NCI-H1048 (cell line): ENCODE measurements at regions not wholly inside any gene's neighbourhood (a gene's known extent, or its start where the extent isn't known, plus 50 kb on each side); places are given as distances from the start of the nearest gene placed in this dataset.

Experiments used
- DNase-seq: peaks from one replicate; lab custom pipeline; 2025; lab: John Stamatoyannopoulos, UW

DNA sequence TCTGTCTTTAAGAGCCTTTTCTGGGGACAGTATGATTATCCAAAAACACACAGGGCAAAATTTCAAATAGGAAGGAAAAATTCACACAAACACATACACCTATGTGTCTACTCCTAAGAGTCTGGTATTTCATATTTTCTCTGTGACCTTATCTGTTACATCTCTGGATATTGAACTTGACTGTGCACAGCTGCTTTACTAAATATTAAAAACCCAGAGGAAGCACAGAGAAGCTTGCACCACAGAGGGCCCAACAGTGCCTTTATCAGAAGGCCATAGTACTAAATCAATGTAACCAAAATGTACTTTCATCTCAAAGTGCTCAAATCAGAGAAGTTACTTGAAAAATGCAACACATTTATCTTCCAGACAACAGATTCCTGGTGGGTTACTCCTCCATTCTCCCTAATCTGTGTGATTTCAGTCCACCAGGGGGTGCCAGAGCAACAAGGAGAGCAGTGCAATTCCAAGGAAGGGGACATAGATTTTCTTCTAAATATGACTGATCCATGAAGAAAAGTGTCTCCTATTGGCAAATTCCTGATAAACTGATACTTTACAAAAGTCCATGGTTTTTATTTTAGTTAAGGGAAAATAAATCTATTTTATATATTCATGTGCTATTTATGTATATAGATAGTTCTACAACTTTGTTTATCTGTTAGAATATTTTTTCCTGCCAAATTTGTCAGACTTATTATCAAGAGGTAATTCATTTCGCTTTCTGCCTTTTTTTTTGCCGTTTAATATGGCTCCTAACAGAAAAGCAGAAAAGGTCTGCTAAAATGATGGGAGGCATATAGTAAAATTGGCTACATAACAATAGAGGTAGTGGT, 617.6 kb downstream of the LRFN5 start:
- peak; percentile 45 for DNase-seq

DNA sequence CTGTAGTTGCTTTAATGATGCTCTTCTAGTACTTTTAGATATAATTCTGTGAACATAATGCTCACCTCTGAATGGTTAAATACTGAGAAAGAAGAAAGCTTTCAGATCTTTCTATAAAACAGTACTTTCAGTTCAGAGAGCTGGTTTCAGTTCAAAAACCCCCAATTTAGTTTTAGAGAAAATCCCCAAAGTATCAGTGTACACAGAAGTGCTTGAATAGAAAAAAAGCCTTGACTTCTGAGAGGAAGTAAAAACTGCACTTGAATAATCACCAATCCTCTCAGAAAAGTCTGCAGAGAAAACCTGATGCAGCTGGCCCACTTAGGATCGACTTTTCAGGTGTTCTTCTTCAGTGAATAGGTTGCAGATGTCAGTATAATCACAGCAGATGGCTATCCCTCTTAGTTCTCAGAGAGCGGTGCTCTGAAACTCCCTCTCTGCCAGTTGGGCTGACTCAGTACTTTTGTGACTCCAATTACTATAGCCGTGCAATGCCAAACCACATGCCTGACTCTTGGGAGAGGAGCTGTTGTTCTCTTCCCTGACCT, 616.3 kb downstream of the LRFN5 start:
- DNase-seq = no peak

DNA sequence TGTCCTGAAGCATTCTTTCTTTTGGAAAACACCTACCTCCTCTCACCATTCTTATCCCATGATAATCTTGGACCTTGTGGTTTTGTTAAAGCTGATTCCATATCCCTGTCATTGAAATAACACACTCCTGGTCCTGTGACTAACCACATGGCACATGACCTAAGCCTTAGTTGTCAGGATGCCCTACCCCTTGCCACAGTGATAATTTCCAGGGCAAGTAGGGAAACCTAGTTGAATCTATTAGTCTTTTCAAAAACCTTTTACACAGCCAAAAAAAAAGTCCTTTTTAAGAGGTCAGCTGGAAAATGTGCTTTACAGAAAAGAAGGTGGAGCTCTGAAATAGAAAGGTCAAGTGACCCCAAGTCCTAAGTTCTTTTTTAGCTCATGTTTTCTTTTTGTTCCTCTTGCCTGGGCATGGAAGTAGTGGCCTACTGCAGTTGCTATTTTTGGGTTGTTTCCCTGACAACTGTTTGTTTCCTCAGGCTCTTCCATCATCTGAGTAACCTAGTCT, 608.4 kb downstream of the LRFN5 start:
- DNase-seq = no peak

DNA sequence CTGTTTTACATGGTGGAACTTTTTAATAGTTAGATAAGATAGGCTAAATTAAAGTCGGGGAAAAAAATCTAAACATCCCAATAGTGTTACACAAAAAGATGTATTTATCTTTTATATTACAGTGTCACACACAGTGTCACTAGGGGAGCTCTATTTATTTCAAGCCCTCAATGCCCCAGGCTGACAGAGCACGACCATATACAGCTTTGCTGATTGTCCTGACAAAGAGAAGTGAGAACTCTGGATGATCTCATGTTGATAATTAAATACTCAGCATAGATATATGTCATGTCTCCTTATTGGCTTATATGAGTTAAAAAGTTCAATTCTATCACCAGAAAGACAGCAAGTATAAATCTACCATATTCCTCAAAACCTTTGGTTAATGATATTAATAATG, 594.3 kb downstream of the LRFN5 start:
- DNase-seq = no peak

DNA sequence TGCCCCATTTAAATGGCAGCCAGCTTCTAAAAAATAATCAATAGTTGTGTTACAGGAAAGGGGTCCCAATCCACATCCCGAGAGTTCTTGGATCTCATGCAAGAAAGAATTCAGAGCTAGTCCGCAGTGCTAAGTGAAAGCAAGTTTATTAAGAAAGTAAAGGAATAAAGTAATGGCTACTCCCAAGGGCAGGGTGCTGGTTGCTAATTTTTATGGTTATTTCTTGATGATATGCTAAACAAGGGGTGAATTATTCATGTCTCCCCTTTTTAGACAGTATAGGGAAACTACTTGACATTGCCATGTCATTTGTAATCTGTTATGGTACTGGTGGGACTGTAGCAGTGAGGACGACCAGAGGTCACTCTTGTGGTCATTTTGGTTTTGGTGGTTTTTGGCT, 591.3 kb downstream of the LRFN5 start:
- no peak for DNase-seq

DNA sequence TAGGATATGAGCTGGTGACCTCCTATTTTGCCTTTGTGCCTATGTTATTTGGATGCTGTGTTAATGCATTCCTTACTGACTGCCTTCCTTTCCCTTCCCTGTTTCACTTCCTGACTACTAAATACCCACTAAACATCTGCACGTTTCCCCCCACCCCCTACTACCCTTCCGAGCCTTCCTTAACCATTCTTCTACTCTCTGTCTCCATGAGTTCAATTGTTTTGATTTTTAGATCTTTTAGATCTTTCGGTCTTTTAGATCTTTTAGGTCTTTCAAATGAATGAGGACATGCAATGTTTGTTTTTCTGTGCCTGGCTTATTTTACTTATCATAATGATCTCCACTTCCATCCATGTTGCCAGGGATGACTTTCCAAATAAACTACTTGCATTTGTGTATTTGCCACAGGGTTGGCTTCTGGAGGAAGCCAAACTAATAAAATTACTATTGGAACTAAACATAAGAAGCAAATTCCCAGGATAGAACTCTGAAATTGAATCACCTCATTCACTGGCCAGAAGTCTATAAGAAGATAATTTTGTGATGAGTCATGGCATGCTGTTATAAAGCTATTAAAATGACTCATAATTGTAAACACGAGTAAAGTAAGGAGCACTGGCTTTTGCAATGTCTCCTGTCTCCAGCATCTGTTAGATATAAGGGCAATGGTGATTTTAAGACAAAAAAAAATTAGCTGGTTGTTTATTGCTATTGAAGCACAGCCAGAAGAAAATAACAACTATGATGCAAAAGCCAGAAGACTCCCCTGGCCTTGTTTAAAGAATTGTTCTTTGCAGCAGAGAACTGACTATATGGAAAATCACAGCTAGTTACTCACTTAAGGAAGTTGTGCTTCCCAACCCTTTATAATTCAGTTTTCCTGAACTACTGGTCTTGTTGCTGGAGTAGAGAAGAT, 586.3 kb downstream of the LRFN5 start:
- DNase-seq = no peak

DNA sequence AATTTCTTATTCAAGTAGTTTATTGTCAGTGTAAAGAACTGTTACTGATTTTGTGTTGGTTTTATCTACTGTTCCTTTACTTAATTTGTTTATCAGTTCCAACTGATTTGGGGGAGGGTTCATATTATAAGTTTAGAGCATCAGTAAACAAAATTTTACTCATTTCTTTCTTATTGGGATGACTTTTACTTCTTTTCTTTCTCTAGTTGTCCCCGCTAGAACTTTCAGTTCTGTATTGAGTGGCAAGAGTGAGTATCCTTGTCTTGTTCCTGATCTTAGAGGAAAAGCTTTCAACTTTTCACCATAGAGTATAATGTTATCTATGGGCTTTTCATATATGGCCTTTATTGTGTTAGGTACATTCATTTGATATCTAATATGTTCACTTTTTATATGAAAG, 584.1 kb downstream of the LRFN5 start:
- DNase-seq = no peak

DNA sequence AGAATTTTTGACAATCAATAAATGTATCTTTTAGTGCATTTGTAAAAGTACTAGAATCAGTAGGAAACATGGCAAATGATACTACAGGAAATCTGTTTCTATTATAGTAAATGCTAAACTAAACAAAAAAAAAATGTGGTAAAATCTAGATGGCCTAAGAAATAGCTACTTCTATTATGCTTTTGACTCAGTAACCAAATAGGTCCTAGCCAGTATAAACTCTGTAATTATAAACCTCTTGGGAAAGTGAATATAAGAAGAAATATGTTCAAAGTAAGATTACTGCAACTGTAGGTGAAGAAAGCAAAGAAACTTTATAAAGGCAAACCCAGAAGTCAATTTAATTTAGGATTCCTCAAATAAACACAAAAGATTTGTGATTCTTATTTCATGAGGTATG, 581.2 kb downstream of the LRFN5 start:
- DNase-seq = no peak

DNA sequence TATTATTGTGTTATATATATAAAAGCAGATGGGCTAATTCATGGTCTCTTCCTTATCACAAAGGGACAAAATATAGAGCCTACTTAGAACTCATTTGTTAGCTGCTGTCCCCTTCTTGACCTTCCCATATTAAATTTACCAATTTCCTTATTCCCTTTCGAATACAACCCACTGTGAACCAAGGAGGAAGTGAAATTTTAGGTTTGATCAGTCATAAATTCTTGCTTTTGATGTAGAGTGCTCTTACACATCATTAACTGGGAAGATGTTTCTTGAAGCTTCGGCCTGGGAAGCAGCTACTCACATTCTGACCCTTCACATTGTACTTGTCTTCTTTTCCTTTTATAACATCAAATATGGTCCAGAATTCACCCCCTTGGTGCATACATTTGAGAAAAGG, 579.0 kb downstream of the LRFN5 start:
- no peak for DNase-seq

DNA sequence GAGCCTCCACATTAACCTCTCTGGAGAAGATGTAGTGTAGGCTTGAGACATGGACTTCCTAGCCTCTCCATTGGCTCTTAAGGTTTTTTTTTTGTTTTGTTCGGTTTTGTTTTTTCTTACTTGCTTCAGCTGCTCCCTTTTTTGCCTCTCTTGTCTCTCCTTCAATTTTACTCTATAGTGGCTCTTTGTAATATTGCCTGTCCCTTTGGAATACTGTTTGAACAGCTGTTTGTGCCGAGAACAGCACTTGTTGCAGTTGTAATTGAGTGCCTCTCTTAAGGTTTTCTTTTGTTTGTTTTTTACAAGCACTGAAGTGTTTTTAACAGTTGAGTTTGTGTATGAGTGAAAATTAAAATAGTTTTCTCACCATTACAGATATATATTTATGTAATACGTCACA, 567.7 kb downstream of the LRFN5 start:
- DNase-seq = no peak

DNA sequence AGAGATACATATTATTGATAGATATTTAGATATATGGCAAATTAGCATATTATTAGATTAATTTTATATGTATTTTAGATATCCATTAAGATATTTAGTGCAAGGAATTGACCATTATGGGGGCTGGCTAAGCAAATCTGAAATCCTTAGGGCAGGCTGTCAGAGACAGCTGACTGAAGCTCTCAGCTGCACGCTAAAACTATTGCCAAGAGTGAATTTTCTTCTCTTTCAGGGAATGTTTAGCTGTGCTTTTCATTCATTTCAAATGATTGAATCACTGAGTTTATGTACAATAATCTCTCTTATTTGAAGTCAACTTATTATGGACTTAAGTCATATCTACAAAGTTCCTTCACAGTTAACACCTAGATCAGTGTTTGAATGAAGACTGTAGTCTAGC, 566.5 kb downstream of the LRFN5 start:
- DNase-seq = no peak

DNA sequence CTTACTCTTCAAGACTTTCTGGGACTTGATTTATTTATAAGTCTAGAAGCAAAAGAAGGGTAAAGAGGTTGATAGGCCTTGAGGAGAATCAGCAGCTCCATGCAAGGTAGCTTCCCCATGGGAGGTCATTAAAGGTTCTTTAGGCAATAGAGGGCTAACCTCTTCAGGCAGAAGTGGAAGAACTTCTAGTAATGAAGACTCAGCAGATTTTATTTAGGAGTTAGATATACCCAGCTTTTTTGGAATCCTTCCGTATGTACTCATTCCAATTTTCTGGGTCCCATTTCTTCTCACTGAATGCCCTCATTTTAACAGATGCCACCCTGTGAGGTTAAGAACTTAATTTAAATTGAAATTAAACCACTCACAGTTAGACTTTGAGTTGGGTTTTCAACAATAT, 565.6 kb downstream of the LRFN5 start:
- no peak for DNase-seq

DNA sequence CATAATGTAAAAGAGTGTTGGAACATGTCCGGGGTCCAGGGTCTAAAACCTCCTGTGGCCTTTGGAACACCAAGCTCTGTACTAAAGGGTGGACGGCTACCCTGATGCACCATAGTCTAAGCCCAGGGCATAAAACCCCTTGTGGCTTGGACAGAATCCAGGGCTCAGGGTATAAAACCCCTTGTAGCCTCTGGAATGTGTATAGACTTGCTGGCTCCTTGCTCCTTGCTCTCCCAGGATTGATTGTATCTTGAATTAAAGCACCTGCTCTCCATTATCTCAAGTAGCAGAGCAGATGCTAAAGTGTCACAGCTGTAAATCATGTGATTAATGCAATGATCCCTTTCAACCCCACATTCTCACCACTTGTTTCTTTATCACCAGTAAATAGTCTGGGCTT, 556.5 kb downstream of the LRFN5 start:
- no peak for DNase-seq

DNA sequence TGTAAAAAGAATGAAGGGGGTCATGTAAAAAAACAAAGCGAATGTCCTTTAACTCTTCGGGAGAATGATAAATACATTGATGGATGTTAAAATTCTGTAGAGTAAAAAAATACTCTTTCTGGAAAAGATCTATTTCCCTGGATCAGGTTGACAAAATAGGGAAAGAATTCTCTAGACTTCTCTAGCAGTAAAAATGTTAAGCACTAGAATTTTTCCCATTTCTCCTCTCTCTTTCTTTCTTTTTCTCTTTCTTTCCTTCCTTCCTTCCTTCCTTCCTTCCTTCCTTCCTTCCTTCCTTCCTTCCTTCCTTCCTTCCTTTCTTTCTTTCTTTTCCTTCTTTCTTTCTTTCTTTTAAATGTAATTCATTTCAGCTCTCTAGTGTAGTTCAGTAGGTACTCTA, 552.5 kb downstream of the LRFN5 start:
- DNase-seq = no peak

DNA sequence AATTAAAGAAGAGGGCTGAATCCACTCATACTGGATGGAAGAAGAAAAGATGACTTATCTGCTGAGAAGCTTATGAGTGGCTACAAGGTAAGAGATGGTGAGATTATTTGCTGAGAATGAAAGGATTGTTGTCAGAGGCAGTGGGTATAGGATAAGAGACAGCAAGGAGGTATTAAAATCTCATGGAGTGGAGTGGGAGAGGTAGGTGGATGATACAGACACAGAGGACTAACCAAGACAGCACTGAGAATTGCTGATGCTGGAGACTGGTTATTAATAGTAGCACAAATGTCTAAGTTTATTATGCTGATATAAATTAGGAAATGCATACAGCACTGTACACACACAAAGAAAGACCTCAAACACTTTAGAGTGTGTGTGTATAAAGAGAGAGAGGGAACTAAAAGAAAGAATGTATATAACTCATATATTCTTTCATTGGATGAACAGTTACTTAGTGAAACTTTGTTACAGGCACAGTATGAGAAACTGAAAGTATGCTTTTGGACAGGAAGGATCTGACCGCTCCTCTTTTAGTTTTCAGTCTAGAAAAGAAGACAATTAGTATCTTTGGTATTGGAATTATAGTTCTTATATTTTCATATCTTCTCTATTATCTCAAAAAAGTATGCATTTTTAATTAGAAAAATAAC, 543.1 kb downstream of the LRFN5 start:
- no peak for DNase-seq

DNA sequence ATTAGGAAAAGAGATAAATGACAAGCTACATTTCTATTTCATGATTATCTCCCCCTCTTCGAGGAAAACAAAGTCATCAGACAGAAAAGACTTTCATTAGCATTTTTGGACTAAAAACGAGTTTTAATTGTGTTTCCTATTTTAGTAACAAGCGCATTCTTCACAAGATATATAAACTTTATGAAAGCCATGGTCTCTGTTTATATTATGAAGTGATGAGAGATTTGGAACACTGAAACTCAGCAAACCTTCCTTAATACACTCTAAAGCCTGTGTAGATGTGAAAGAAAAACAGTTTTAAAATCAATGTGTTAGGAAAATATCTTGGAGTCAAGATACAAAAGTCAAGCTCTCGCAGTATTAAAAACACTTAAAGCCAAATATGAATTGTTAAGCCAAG, 539.1 kb downstream of the LRFN5 start:
- DNase-seq = no peak

DNA sequence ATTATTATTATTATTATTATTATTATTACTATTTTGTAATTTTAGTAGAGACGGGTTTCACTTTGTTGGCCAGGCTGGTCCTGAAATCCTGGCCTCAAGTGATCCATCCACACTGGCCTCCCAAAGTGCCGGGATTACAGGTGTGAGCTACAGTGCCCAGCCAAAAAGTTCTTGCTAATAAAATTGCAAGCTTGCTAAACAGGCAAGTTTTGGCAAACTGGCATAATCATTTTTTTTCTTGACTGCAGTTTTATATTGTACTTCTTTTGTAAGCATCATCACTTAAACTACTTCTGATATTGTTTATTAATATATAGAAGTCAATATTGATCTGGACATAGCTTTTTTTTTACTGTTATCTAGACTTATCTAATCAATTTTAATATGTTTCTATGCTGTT, 536.4 kb downstream of the LRFN5 start:
- DNase-seq = no peak

DNA sequence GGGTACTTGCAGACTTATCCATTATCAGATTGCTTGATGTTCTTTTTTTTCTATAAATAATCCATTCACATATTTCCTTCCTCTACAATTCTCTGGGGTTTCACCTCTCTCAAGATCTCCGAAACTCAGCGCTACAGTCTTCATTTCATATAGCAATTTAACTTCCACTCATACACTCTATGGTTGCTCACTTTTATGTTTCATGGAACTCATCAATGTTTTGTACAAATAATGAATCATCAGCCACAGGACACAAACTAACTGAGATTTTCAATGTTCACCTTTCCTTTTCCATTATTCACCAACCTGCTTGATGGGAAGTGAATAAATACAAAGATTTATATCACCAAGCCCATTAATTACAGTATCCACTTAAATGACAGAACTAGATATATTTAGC, 534.7 kb downstream of the LRFN5 start:
- DNase-seq = no peak

DNA sequence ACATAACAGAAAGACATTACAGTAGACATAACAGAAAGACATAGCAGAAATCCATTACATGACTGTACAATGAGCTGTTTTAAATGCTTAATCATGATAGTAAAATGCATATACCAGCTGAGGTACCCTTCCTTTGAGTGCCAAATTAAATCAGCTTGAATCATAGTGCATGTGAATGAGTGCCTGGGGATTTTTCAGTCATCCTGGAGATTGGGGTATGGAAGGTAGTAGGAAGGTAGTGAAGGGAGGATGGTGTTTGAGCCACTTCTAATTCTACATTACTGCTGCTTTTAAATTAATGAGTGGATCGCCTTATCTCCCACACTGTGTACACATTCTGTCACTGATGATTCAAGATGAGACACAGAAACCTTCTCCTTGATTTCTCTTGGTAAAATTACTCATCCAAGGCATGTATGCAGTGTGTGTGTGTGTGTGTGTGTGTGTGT, 534.2 kb downstream of the LRFN5 start:
- DNase-seq = no peak

DNA sequence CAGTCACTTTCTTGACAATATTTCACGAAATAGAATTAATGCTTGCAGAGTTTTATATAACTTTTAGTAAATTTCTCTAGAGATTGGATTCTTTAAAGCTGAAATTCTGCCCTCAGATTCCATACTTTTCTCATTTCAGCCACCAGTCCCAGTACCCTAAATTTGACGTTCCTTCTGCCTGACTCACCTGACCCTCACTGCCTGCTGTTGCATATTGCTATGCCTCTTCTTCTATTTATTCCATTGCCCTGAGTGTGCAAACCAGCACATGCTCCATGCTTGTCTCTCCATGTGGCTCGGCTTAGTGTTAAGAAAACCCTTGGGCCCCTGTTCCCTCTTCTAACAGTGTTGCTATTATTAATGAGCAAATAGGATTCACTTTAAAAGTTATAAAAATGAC, 533.3 kb downstream of the LRFN5 start:
- DNase-seq = no peak

DNA sequence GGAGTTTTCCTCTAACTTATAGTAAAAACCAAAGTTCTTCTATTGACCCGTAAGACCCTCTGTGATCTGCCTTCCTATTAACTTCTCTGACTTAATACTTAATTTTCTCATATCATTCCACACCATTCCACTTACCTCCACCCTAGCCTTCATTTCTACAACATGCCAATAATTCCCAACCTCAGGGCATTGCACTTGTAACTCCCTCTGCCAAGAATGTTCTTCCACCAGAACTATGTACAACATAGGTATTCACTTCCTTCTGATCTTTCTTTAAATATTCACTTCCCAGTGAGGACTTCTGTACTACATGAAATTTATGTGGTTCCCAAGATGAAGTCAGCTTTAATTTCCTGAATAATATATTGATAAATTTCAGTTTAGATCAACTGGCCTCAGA, 531.7 kb downstream of the LRFN5 start:
- DNase-seq = no peak

DNA sequence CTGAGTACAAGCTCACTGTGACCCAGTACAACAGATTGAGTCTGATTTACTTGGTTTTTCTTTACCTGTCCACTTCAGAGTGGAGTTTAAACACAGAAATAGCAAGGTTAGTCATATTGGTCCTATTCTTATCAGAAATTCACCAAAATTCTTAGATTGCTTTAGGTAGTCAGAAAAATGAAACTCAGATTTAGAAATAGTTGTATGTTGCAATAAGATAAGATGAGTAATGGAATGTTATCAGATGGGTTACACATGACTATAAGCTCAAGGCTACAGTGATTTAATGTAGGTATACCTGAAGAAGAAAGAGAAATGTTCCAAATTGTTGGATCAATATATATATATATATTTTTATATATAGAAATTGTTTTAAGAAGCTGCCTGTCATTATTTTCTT, 524.1 kb downstream of the LRFN5 start:
- no peak for DNase-seq
